Neural progenitor cell (in vitro differentiated cells): ENCODE measurements at regions not wholly inside any gene's neighbourhood (a gene's known extent, or its start where the extent isn't known, plus 50 kb on each side); places are given as distances from the start of the nearest gene placed in this dataset.
"Not testable (repeated sequence)": the region's sequence is repeated elsewhere in the genome, so short reads cannot be mapped to it uniquely, and the experiment has no call there.

Experiments
- DNase-seq: peaks from one replicate; pipeline ENCODE4 v3.0.0-alpha.2; 2016; ENCODE audit warnings: low spot score
- H2AFZ ChIP-seq: fragments of 200-600 bp; sonication (generic); replicated peaks from 2 replicates; pipeline ENCODE4 v1.6.1; 2016; ENCODE audit warnings: antibody characterized with exemption
- H3F3A ChIP-seq: fragments of 200-600 bp; sonication (generic); 2 replicates; pipeline ENCODE4 v1.6.1; 2016; ENCODE audit warnings: antibody characterized with exemption, low read depth
- H3K27ac ChIP-seq: fragments of 200-600 bp; sonication (generic); 2 replicates; pipeline ENCODE4 v1.5.1; 2016; ENCODE audit warnings: mild to moderate bottlenecking
- H3K27me3 ChIP-seq: fragments of 200-600 bp; sonication (generic); 2 replicates; pipeline ENCODE4 v1.6.1; 2016; ENCODE audit warnings: mild to moderate bottlenecking, moderate library complexity
- H3K36me3 ChIP-seq: fragments of 200-600 bp; sonication (generic); 2 replicates; pipeline ENCODE4 v1.5.1; 2016
- H3K4me1 ChIP-seq: fragments of 200-600 bp; sonication (generic); 2 replicates; pipeline ENCODE4 v1.6.1; 2016; ENCODE audit warnings: mixed run types
- H3K4me2 ChIP-seq: fragments of 200-600 bp; sonication (generic); 2 replicates; pipeline ENCODE4 v1.6.1; 2016
- H3K4me3 ChIP-seq: fragments of 200-600 bp; sonication (generic); 2 replicates; pipeline ENCODE4 v1.5.1; 2016
- H3K79me2 ChIP-seq: fragments of 200-600 bp; sonication (generic); 2 replicates; pipeline ENCODE4 v1.6.1; 2016; ENCODE audit warnings: low read depth
- H3K9ac ChIP-seq: fragments of 200-600 bp; sonication (generic); 2 replicates; pipeline ENCODE4 v1.6.1; 2016
- H3K9me3 ChIP-seq: fragments of 200-600 bp; sonication (generic); 2 replicates; pipeline ENCODE4 v1.5.1; 2016; ENCODE audit warnings: low read depth
- H4K20me1 ChIP-seq: fragments of 200-600 bp; sonication (generic); 2 replicates; pipeline ENCODE4 v1.6.1; 2016; ENCODE audit warnings: low read depth
- H3K27ac Mint-ChIP-seq: 3 replicates; pipeline ENCODE4 v1.8.0; 2021; ENCODE audit warnings: mixed read lengths
- H3K27me3 Mint-ChIP-seq: 2 replicates; pipeline ENCODE4 v1.8.0; 2022; ENCODE audit warnings: low read depth, mild to moderate bottlenecking, inconsistent platforms, moderate library complexity, mixed read lengths; ENCODE audit not compliant: insufficient read depth
- H3K36me3 Mint-ChIP-seq: 3 replicates; pipeline ENCODE4 v1.8.0; 2021; ENCODE audit warnings: mixed read lengths
- H3K4me1 Mint-ChIP-seq: 3 replicates; pipeline ENCODE4 v1.8.0; 2021; ENCODE audit warnings: mixed read lengths
- H3K4me3 Mint-ChIP-seq: 3 replicates; pipeline ENCODE4 v1.8.0; 2021; ENCODE audit warnings: mild to moderate bottlenecking, moderate library complexity, mixed read lengths
- H3K9me3 Mint-ChIP-seq: 3 replicates; pipeline ENCODE4 v1.8.0; 2020; ENCODE audit warnings: mixed read lengths
- CTCF ChIP-seq: fragments of 200-600 bp; sonication (generic); IDR thresholded peaks from 2 replicates; pipeline ENCODE4 v1.5.1; 2017; ENCODE audit warnings: antibody characterized with exemption, mild to moderate bottlenecking
- EZH2 ChIP-seq: fragments of 200-600 bp; sonication (generic); IDR thresholded peaks from 2 replicates; pipeline ENCODE4 v1.6.1; 2017; ENCODE audit warnings: antibody characterized with exemption, mild to moderate bottlenecking, moderate library complexity
- EZH2phosphoT487 ChIP-seq: fragments of 200-600 bp; sonication (generic); IDR thresholded peaks from 2 replicates; pipeline ENCODE4 v1.6.1; 2017; ENCODE audit warnings: antibody characterized with exemption

GRCh38 chr15:62417439-62417838 is 252.4 kb upstream of the C2CD4B start:
- Histone ChIP-seq H3K27ac (no peak overlapping the region), H2AFZ (no peak overlapping the region), H3F3A (no peaks in the 10 kb centered on the region), H3K36me3 (no peaks in the 10 kb centered on the region), H3K4me2 (no peak overlapping the region), H3K9ac (no peak overlapping the region), H3K4me1 (peaks cover 9% of the 10 kb centered on the region), H3K27me3 (no peaks in the 10 kb centered on the region), H3K4me3 (no peak overlapping the region), H3K79me2 (peaks cover 6% of the 10 kb centered on the region), H4K20me1 (peaks cover 13% of the 10 kb centered on the region), H3K9me3 (no peaks in the 10 kb centered on the region)
- no peaks in the 10 kb centered on the region for H3K9me3 Mint-ChIP-seq
- H3K4me3 Mint-ChIP-seq: no peak overlapping the region
- no peak for TF ChIP-seq EZH2phosphoT487
- TF ChIP-seq EZH2: no peak
- no peak for TF ChIP-seq CTCF
- no peaks in the 10 kb centered on the region for H3K36me3 Mint-ChIP-seq
- H3K27ac Mint-ChIP-seq: no peak overlapping the region
- peaks cover 8% of the 10 kb centered on the region for H3K4me1 Mint-ChIP-seq
- DNase-seq: no peak
- H3K27me3 Mint-ChIP-seq: peaks cover 3% of the 10 kb centered on the region

- not testable (repeated sequence) for H3K9me3 Mint-ChIP-seq, H3K79me2 ChIP-seq, H3K4me3 ChIP-seq, DNase-seq, H3K4me1 Mint-ChIP-seq, H3K27me3 ChIP-seq, H3K27ac ChIP-seq, H4K20me1 ChIP-seq, H3K36me3 ChIP-seq, H3K9ac ChIP-seq, H3K4me3 Mint-ChIP-seq, H2AFZ ChIP-seq, H3K27me3 Mint-ChIP-seq, H3K36me3 Mint-ChIP-seq, H3K4me1 ChIP-seq, H3F3A ChIP-seq, H3K4me2 ChIP-seq, H3K9me3 ChIP-seq, H3K27ac Mint-ChIP-seq
Observed at GRCh38 chr15:62418496-62418895, 253.4 kb upstream of the C2CD4B start.

GRCh38 chr15:62419192-62419591 is 254.1 kb upstream of the C2CD4B start:
- Histone ChIP-seq H3K9me3 (no peaks in the 10 kb centered on the region), H3F3A (no peaks in the 10 kb centered on the region), H3K36me3 (no peaks in the 10 kb centered on the region), H3K4me1 (peaks cover 4% of the 10 kb centered on the region), H3K4me2 (no peak overlapping the region), H2AFZ (no peak overlapping the region), H3K4me3 (no peak overlapping the region), H3K27me3 (no peaks in the 10 kb centered on the region), H3K9ac (no peak overlapping the region), H4K20me1 (no peaks in the 10 kb centered on the region), H3K27ac (no peak overlapping the region), H3K79me2 (no peaks in the 10 kb centered on the region)
- Mint-ChIP-seq H3K27me3 (no peaks in the 10 kb centered on the region), H3K9me3 (no peaks in the 10 kb centered on the region), H3K27ac (no peak overlapping the region), H3K4me1 (no peaks in the 10 kb centered on the region), H3K36me3 (no peaks in the 10 kb centered on the region), H3K4me3 (no peak overlapping the region)
- no peak for DNase-seq
- TF ChIP-seq EZH2 (no peak), CTCF (no peak), EZH2phosphoT487 (no peak)

GRCh38 chr15:62420371-62420770 is 255.3 kb upstream of the C2CD4B start:
- not testable (repeated sequence) for H3K79me2 ChIP-seq, H3F3A ChIP-seq, DNase-seq, H3K9me3 Mint-ChIP-seq, H3K9me3 ChIP-seq, H2AFZ ChIP-seq, H3K4me1 ChIP-seq, H3K9ac ChIP-seq, H3K27ac ChIP-seq, H3K27ac Mint-ChIP-seq, H3K4me3 ChIP-seq, H4K20me1 ChIP-seq, H3K36me3 ChIP-seq, H3K36me3 Mint-ChIP-seq, H3K4me1 Mint-ChIP-seq, H3K4me3 Mint-ChIP-seq, H3K27me3 ChIP-seq, H3K4me2 ChIP-seq, H3K27me3 Mint-ChIP-seq
